H9 (cell line): ENCODE measurements at regions not wholly inside any gene's neighbourhood (a gene's known extent, or its start where the extent isn't known, plus 50 kb on each side); places are given as distances from the start of the nearest gene placed in this dataset.

Experiments
- DNase-seq: peaks from one replicate; pipeline ENCODE4 v3.0.0-alpha.2; 2017
- H2AFZ ChIP-seq: one replicate; pipeline ENCODE4 v1.6.1; 2013; ENCODE audit warnings: mild to moderate bottlenecking, low read length, control low read depth, moderate library complexity
- H2AK5ac ChIP-seq: 2 replicates; pipeline ENCODE4 v1.6.1; 2013; ENCODE audit warnings: low read length, control low read depth, mixed read lengths; ENCODE audit not compliant: insufficient read length
- H2BK120ac ChIP-seq: one replicate; pipeline ENCODE4 v1.6.1; 2013; ENCODE audit warnings: low read depth, mild to moderate bottlenecking, low read length, control low read depth, inconsistent platforms; ENCODE audit not compliant: poor library complexity, severe bottlenecking
- H2BK12ac ChIP-seq: 2 replicates; pipeline ENCODE4 v1.6.1; 2013; ENCODE audit warnings: low read length, control low read depth, mixed read lengths, low read depth; ENCODE audit not compliant: insufficient read length
- H2BK15ac ChIP-seq: 2 replicates; pipeline ENCODE4 v1.6.1; 2013; ENCODE audit warnings: low read depth, low read length, control low read depth
- H2BK20ac ChIP-seq: one replicate; pipeline ENCODE4 v1.6.1; 2013; ENCODE audit warnings: low read depth, mild to moderate bottlenecking, low read length, control low read depth, inconsistent platforms; ENCODE audit not compliant: poor library complexity, severe bottlenecking
- H2BK5ac ChIP-seq: 2 replicates; pipeline ENCODE4 v1.6.1; 2013; ENCODE audit warnings: low read length, control low read depth, mixed read lengths; ENCODE audit not compliant: insufficient read length
- H3K14ac ChIP-seq: 2 replicates; pipeline ENCODE4 v1.6.1; 2013; ENCODE audit warnings: low read length, control low read depth; ENCODE audit not compliant: insufficient read depth
- H3K18ac ChIP-seq: 2 replicates; pipeline ENCODE4 v1.6.1; 2013; ENCODE audit warnings: low read depth, mild to moderate bottlenecking, mixed read lengths, low read length, control low read depth; ENCODE audit not compliant: insufficient read length
- H3K23ac ChIP-seq: 2 replicates; pipeline ENCODE4 v1.6.1; 2013; ENCODE audit warnings: low read length, control low read depth, mixed read lengths, low read depth; ENCODE audit not compliant: insufficient read length
- H3K23me2 ChIP-seq: 2 replicates; pipeline ENCODE4 v1.6.1; 2013; ENCODE audit warnings: low read depth, mild to moderate bottlenecking, mixed read lengths, low read length, control low read depth; ENCODE audit not compliant: insufficient read length, poor library complexity, severe bottlenecking
- H3K27ac ChIP-seq: 2 replicates; pipeline ENCODE4 v1.5.1; 2013; ENCODE audit warnings: low read length, control low read depth, mixed read lengths, low read depth; ENCODE audit not compliant: insufficient read length
- H3K27me3 ChIP-seq: 2 replicates; pipeline ENCODE4 v1.6.1; 2013; ENCODE audit warnings: low read length, control low read depth, inconsistent platforms; ENCODE audit not compliant: insufficient read depth
- H3K4ac ChIP-seq: 2 replicates; pipeline ENCODE4 v1.6.1; 2013; ENCODE audit warnings: low read depth, mild to moderate bottlenecking, control low read depth, inconsistent platforms, low read length, moderate library complexity
- H3K4me1 ChIP-seq: 2 replicates; pipeline ENCODE4 v1.6.1; 2013; ENCODE audit warnings: low read length, control low read depth, inconsistent platforms; ENCODE audit not compliant: insufficient read depth
- H3K4me2 ChIP-seq: 2 replicates; pipeline ENCODE4 v1.6.1; 2013; ENCODE audit warnings: low read length, control low read depth, mixed read lengths; ENCODE audit not compliant: insufficient read length, insufficient read depth
- H3K56ac ChIP-seq: 2 replicates; pipeline ENCODE4 v1.6.1; 2013; ENCODE audit warnings: low read depth, mild to moderate bottlenecking, mixed read lengths, low read length, control low read depth; ENCODE audit not compliant: insufficient read length
- H3K79me1 ChIP-seq: 2 replicates; pipeline ENCODE4 v1.6.1; 2013; ENCODE audit warnings: low read depth, mild to moderate bottlenecking, moderate library complexity, low read length, control low read depth, inconsistent platforms; ENCODE audit not compliant: insufficient read depth, poor library complexity, severe bottlenecking
- H3K79me2 ChIP-seq: 2 replicates; pipeline ENCODE4 v1.6.1; 2013; ENCODE audit warnings: low read length, control low read depth, inconsistent platforms; ENCODE audit not compliant: insufficient read depth
- H3K9ac ChIP-seq: 2 replicates; pipeline ENCODE4 v1.6.1; 2013; ENCODE audit warnings: low read length, control low read depth, mixed read lengths; ENCODE audit not compliant: insufficient read length; ENCODE audit errors: extremely low read depth
- H3K9me3 ChIP-seq: one replicate; pipeline ENCODE4 v1.6.1; 2013; ENCODE audit warnings: low read depth, low read length, inconsistent platforms; ENCODE audit not compliant: control insufficient read depth
- H3T11ph ChIP-seq: one replicate; pipeline ENCODE4 v1.6.1; 2013; ENCODE audit warnings: mild to moderate bottlenecking, low read length, control low read depth, inconsistent platforms
- H4K20me1 ChIP-seq: one replicate; pipeline ENCODE4 v1.6.1; 2013; ENCODE audit not compliant: control insufficient read depth, insufficient read length, insufficient read depth
- H4K5ac ChIP-seq: 2 replicates; pipeline ENCODE4 v1.6.1; 2013; ENCODE audit warnings: low read depth, mild to moderate bottlenecking, mixed read lengths, low read length, control low read depth; ENCODE audit not compliant: insufficient read length
- H4K8ac ChIP-seq: replicated peaks from 2 replicates; pipeline ENCODE4 v1.6.1; 2013; ENCODE audit warnings: low read length, control low read depth, mixed read lengths, low read depth; ENCODE audit not compliant: insufficient read length
- H4K91ac ChIP-seq: 2 replicates; pipeline ENCODE4 v1.6.1; 2013; ENCODE audit warnings: low read depth, mild to moderate bottlenecking, moderate library complexity, mixed read lengths, low read length, control low read depth; ENCODE audit not compliant: insufficient read length
- H3K27ac Mint-ChIP-seq, 3 experiments: 2 replicates in 2 of 3; 3 replicates in 1 of 3; pipeline ENCODE4 v1.8.0; 2020 to 2021; ENCODE audit warnings: mixed read lengths in 3 of 3, mild to moderate bottlenecking in 1 of 3, moderate library complexity in 1 of 3
- H3K27me3 Mint-ChIP-seq: 2 replicates; pipeline ENCODE4 v1.8.0; 2021; ENCODE audit warnings: low read depth, mild to moderate bottlenecking, moderate library complexity, mixed read lengths
- H3K36me3 Mint-ChIP-seq, 3 experiments: 2 replicates in 2 of 3; 3 replicates in 1 of 3; pipeline ENCODE4 v1.8.0; 2020 to 2021; ENCODE audit warnings: low read depth in 3 of 3, mixed read lengths in 3 of 3; ENCODE audit not compliant: insufficient read depth in 1 of 3
- H3K4me1 Mint-ChIP-seq, 2 experiments: 2 replicates each; pipeline ENCODE4 v1.8.0; 2020; ENCODE audit warnings: mixed read lengths in 2 of 2
- H3K4me3 Mint-ChIP-seq, 2 experiments: 2 replicates in 1 of 2; 3 replicates in 1 of 2; pipeline ENCODE4 v1.8.0; 2020 to 2021; ENCODE audit warnings: mild to moderate bottlenecking in 2 of 2, mixed read lengths in 2 of 2, moderate library complexity in 1 of 2
- H3K9me3 Mint-ChIP-seq, 2 experiments: 2 replicates in 1 of 2; 3 replicates in 1 of 2; pipeline ENCODE4 v1.8.0; 2020; ENCODE audit warnings: mild to moderate bottlenecking in 2 of 2, mixed read lengths in 2 of 2, moderate library complexity in 1 of 2
- WGBS: extraction: QIAGEN DNeasy Blood & Tissue Kit; methylation state at CpG from one replicate; pipeline ENCODE4 v1.1.7; 2013; ENCODE audit warnings: missing lambda C conversion rate, low lambda C conversion rate, mixed read lengths; ENCODE audit not compliant: insufficient read length; ENCODE audit errors: extremely low coverage; 5-methylcytosine and 5-hydroxymethylcytosine counted together
- TF ChIP-seq, protein P1 (sequence below): fragments of 200-600 bp; sonication (generic); conservative IDR thresholded peaks from 3 replicates; pipeline ENCODE4 v1.8.0; 2021; ENCODE audit warnings: antibody characterized with exemption, mild to moderate bottlenecking

GRCh38 chrX:40474205-40474626, 106.6 kb upstream of the ATP6AP2 start:
- Mint-ChIP-seq H3K4me3 (peak overlapping the region; percentile 36 to 66; a peak in 4 of 5 replicates), H3K36me3 (peaks cover 0 to 2% (median 2%) of the 10 kb centered on the region in 3 experiments; a peak in 4 of 7 replicates)
- no peak overlapping the region for H2BK120ac ChIP-seq

More at GRCh38 chrX:40474205-40474626, 106.6 kb upstream of the ATP6AP2 start:
- no peak overlapping the region for H3K23ac ChIP-seq
- no peaks in the 10 kb centered on the region for H3K9me3 ChIP-seq
- no peaks in the 10 kb centered on the region for H3K27me3 ChIP-seq
- H4K8ac ChIP-seq: no peak overlapping the region
- peaks cover 62 to 73% of the 10 kb centered on the region in 2 experiments for H3K9me3 Mint-ChIP-seq
- H3K27me3 Mint-ChIP-seq: peaks cover 6% of the 10 kb centered on the region
- no peaks in the 10 kb centered on the region for H4K20me1 ChIP-seq
- H2BK20ac ChIP-seq: no peak overlapping the region
- no peak overlapping the region for H3K9ac ChIP-seq
- H2BK12ac ChIP-seq: no peak overlapping the region
- H3K79me2 ChIP-seq: no peaks in the 10 kb centered on the region
- H3K18ac ChIP-seq: no peak overlapping the region
- H2BK15ac ChIP-seq: no peak overlapping the region
- no peak overlapping the region for H2AK5ac ChIP-seq
- H3K79me1 ChIP-seq: no peaks in the 10 kb centered on the region
- peak; percentile 96 for DNase-seq
- no peak overlapping the region for H3K14ac ChIP-seq
- WGBS: no CpG with 5 or more reads among the region's 14 CpGs
- H4K91ac ChIP-seq: no peak overlapping the region
- no peak overlapping the region for H4K5ac ChIP-seq
- no peaks in the 10 kb centered on the region for H3K23me2 ChIP-seq
- peak overlapping the region in 2 of 3 experiments; percentile 90 to 95; a peak in 3 of 7 replicates for H3K27ac Mint-ChIP-seq
- H3K4me1 Mint-ChIP-seq: peaks cover 32 to 53% of the 10 kb centered on the region in 2 experiments
- H3K27ac ChIP-seq: no peak overlapping the region
- H3K4ac ChIP-seq: no peak overlapping the region
- TF ChIP-seq, protein P1, sequence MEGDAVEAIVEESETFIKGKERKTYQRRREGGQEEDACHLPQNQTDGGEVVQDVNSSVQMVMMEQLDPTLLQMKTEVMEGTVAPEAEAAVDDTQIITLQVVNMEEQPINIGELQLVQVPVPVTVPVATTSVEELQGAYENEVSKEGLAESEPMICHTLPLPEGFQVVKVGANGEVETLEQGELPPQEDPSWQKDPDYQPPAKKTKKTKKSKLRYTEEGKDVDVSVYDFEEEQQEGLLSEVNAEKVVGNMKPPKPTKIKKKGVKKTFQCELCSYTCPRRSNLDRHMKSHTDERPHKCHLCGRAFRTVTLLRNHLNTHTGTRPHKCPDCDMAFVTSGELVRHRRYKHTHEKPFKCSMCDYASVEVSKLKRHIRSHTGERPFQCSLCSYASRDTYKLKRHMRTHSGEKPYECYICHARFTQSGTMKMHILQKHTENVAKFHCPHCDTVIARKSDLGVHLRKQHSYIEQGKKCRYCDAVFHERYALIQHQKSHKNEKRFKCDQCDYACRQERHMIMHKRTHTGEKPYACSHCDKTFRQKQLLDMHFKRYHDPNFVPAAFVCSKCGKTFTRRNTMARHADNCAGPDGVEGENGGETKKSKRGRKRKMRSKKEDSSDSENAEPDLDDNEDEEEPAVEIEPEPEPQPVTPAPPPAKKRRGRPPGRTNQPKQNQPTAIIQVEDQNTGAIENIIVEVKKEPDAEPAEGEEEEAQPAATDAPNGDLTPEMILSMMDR: no peak
- H3K4me1 ChIP-seq: peaks cover 20% of the 10 kb centered on the region; the same call in 1 of the 2 replicates
- no peak overlapping the region for H3K56ac ChIP-seq
- H3K4me2 ChIP-seq: peak overlapping the region; percentile 26
- H2AFZ ChIP-seq: no peak overlapping the region
- no peak overlapping the region for H3T11ph ChIP-seq
- H2BK5ac ChIP-seq: no peak overlapping the region
